ENCODE measurements at regions not wholly inside any gene's neighbourhood (a gene's known extent, or its start where the extent isn't known, plus 50 kb on each side); places are given as distances from the start of the nearest gene placed in this dataset.

DNA sequence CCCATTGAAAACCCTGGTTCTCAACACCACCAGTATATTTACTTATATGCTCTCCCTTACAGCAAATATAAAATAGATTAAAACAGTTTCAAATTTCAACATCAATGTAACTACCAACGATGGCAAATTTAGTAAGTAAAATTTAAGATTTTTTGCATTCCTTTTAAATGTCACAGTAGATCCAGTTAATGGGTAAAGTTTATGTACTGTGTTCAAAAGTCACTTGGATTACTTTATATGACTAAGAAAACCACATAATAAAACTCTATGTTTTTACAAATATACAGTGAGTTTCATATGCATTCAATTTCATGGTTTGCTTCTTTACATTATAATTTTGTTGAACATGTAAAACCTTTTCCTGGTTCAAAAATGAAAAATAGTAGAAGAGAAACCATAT, 364.6 kb downstream of the AASDHPPT start:
- DNase-seq = no peak
- H3K36me3 ChIP-seq = no peaks in the 10 kb centered on the region
- H3K9me3 ChIP-seq = no peaks in the 10 kb centered on the region
- no peaks in the 10 kb centered on the region for H3K27me3 ChIP-seq
- no peaks in the 10 kb centered on the region for H3K4me1 ChIP-seq
- H3K27ac ChIP-seq = no peak overlapping the region
- no peak overlapping the region for H3K4me3 ChIP-seq
- ATAC-seq = no peak
- intact Hi-C loops (cut with DNase I) = no loop called here
- 75% methylated on average over 1 of the region's 1 CpG for WGBS, 2 donors
- TF ChIP-seq CTCF (IDR thresholded peaks at IDR 0.05) = no peak

GRCh38 chr11:106446302-106446701, 368.8 kb downstream of the AASDHPPT start:
- 90 to 95% methylated on average over 1 of the region's 1 CpG for WGBS, 2 donors
- ATAC-seq = no peak
- intact Hi-C loops (cut with DNase I) = no loop called here

GRCh38 chr11:106446955-106447354, 369.5 kb downstream of the AASDHPPT start:
- ATAC-seq (no peak), DNase-seq (no peak)
- H3K9me3 ChIP-seq = peaks cover 0 to 1% (median 0%) of the 10 kb centered on the region in 11 donors
- no peak overlapping the region for H3K4me3 ChIP-seq
- H3K27me3 ChIP-seq = no peaks in the 10 kb centered on the region
- no peak for TF ChIP-seq CTCF (IDR thresholded peaks at IDR 0.05)
- H3K27ac ChIP-seq = no peak overlapping the region
- WGBS, 2 donors = 44 to 53% methylated on average over 4 of the region's 4 CpGs
- H3K36me3 ChIP-seq = no peaks in the 10 kb centered on the region
- intact Hi-C loops (cut with DNase I) = no loop called here
- no peaks in the 10 kb centered on the region for H3K4me1 ChIP-seq

More at GRCh38 chr11:106446302-106446701, 368.8 kb downstream of the AASDHPPT start:
- TF ChIP-seq CTCF (IDR thresholded peaks at IDR 0.05) = no peak
- Histone ChIP-seq H3K4me3 (no peak overlapping the region), H3K27me3 (no peaks in the 10 kb centered on the region), H3K9me3 (no peaks in the 10 kb centered on the region), H3K27ac (no peak overlapping the region), H3K36me3 (no peaks in the 10 kb centered on the region), H3K4me1 (no peaks in the 10 kb centered on the region)
- no peak for DNase-seq

DNA sequence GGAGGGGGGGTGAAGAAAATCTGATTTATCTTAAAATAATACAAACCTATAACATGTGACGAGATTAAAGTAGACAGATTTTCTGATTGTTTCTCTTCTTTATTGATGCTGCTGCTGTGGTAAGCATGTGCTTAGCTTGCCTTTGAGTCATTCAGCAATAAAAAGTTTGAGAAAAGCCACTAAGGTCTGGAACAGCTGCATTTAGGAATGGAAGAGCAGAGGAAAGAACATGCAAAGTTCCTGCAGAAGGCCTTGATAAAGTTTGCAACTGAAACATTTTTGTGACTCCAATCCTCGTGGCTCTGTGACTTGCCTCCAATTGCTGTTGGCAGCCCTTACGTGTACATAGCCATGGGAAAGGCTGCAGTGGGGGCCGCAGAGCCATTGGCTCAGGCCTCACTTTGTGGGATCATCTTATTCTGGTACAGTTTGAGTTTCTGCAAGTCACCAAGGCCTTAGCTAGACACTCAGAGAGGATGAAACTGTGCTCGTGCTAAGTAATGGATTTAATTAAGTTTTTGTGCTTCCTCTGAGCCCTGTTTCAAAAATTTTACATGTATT, 370.2 kb downstream of the AASDHPPT start:
- Histone ChIP-seq H3K9me3 (peaks cover 0 to 8% (median 0%) of the 10 kb centered on the region in 11 donors), H3K27ac (no peak overlapping the region), H3K4me3 (no peak overlapping the region), H3K4me1 (no peaks in the 10 kb centered on the region), H3K36me3 (no peaks in the 10 kb centered on the region), H3K27me3 (no peaks in the 10 kb centered on the region)
- no peak for TF ChIP-seq CTCF (IDR thresholded peaks at IDR 0.05)
- 57 to 61% methylated on average over 5 of the region's 5 CpGs for WGBS, 2 donors
- intact Hi-C loops (cut with DNase I) = no loop called here
- ATAC-seq (no peak), DNase-seq (no peak)
